ENCODE measurements at regions not wholly inside any gene's neighbourhood (a gene's known extent, or its start where the extent isn't known, plus 50 kb on each side); places are given as distances from the start of the nearest gene placed in this dataset.

GRCh38 chr3:88573472-88573871 is 423.7 kb downstream of the C3orf38 start:
- DNase-seq (ENCODE audit: low spot score), result no peak

- DNase-seq (ENCODE audit: low spot score), result no peak
Observed at GRCh38 chr3:88574146-88574545, 424.4 kb downstream of the C3orf38 start.

GRCh38 chr3:88584451-88584850 is 434.7 kb downstream of the C3orf38 start:
- no peak for DNase-seq (ENCODE audit: low spot score)

- DNase-seq (ENCODE audit: low spot score), result no peak
Observed at GRCh38 chr3:88586121-88586640, 436.4 kb downstream of the C3orf38 start.

GRCh38 chr3:88589138-88589537 is 439.4 kb downstream of the C3orf38 start:
- DNase-seq (ENCODE audit: low spot score), result no peak

- no peak for DNase-seq (ENCODE audit: low spot score)
Observed at GRCh38 chr3:88595026-88595425, 445.3 kb downstream of the C3orf38 start.

GRCh38 chr3:88596451-88596850 is 446.7 kb downstream of the C3orf38 start:
- no peak for DNase-seq (ENCODE audit: low spot score)

- no peak for DNase-seq (ENCODE audit: low spot score)
Observed at GRCh38 chr3:88610820-88611219, 461.1 kb downstream of the C3orf38 start.

GRCh38 chr3:88611826-88612326 is 462.1 kb downstream of the C3orf38 start:
- DNase-seq (ENCODE audit: low spot score), result no peak

- DNase-seq (ENCODE audit: low spot score), result no peak
Observed at GRCh38 chr3:88616413-88616812, 466.7 kb downstream of the C3orf38 start.

GRCh38 chr3:88617283-88617682 is 467.5 kb downstream of the C3orf38 start:
- DNase-seq (ENCODE audit: low spot score), result no peak

GRCh38 chr3:88618021-88618645 is 468.4 kb downstream of the C3orf38 start:
- DNase-seq (ENCODE audit: low spot score), result no peak

GRCh38 chr3:88621586-88621985 is 471.8 kb downstream of the C3orf38 start:
- no peak for DNase-seq (ENCODE audit: low spot score)

- DNase-seq (ENCODE audit: low spot score), result no peak
Observed at GRCh38 chr3:88623709-88624108, 473.9 kb downstream of the C3orf38 start.

GRCh38 chr3:88626456-88627120 is 476.8 kb downstream of the C3orf38 start:
- no peak for DNase-seq (ENCODE audit: low spot score)

GRCh38 chr3:88628901-88629300 is 478.5 kb upstream of the EPHA3 start:
- no peak for DNase-seq (ENCODE audit: low spot score)

GRCh38 chr3:88632226-88632625 is 475.2 kb upstream of the EPHA3 start:
- DNase-seq (ENCODE audit: low spot score), result no peak

- DNase-seq (ENCODE audit: low spot score), result no peak
Observed at GRCh38 chr3:88640581-88640980, 466.8 kb upstream of the EPHA3 start.

- no peak for DNase-seq (ENCODE audit: low spot score)
Observed at GRCh38 chr3:88641033-88641604, 466.3 kb upstream of the EPHA3 start.

- DNase-seq (ENCODE audit: low spot score), result no peak
Observed at GRCh38 chr3:88657459-88657858, 450.0 kb upstream of the EPHA3 start.

- no peak for DNase-seq (ENCODE audit: low spot score)
Observed at GRCh38 chr3:88661433-88661824, 446.0 kb upstream of the EPHA3 start.

GRCh38 chr3:88668180-88668579 is 439.2 kb upstream of the EPHA3 start:
- DNase-seq (ENCODE audit: low spot score), result no peak

GRCh38 chr3:88671573-88671972 is 435.8 kb upstream of the EPHA3 start:
- no peak for DNase-seq (ENCODE audit: low spot score)

Measured in pons (tissue), 1 donor.